ENCODE measurements at regions not wholly inside any gene's neighbourhood (a gene's known extent, or its start where the extent isn't known, plus 50 kb on each side); places are given as distances from the start of the nearest gene placed in this dataset.

DNA sequence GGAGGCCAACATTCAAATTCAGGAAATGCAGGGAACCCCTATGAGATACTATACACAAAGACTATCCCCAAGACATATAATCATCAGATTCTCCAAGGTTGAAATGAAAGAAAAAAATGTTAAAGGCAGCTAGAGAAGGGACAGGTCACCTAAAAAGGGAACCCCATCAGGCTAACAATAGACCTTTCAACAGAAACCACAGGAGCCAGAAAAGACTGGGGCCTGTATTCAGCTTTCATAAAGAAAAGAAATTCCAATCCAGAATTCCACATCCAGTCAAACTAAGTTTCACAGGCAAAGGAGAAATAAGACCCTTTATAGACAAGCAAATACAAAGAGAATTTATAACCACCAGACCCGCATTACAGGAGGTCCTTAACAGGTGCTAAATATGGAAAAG lies 1703.6 kb upstream of the PRR20A start:
- Histone ChIP-seq H3K36me3 (ENCODE audit: control insufficient read depth in 1 of 2, insufficient read depth in 2 of 2, low read length in 1 of 2) (no peaks in the 10 kb centered on the region), H3K4me1 (ENCODE audit: control insufficient read depth in 1 of 2, insufficient read depth in 2 of 2, low read length in 2 of 2) (no peaks in the 10 kb centered on the region), H3K27me3 (ENCODE audit: control insufficient read depth in 1 of 2, insufficient read depth in 2 of 2, low read length in 1 of 2) (no peaks in the 10 kb centered on the region), H3K4me3 (ENCODE audit: low read length in 2 of 2) (no peak overlapping the region), H3K9me3 (ENCODE audit: control insufficient read depth, low read length) (peaks cover 1% of the 10 kb centered on the region), H3K27ac (ENCODE audit: low read depth in 1 of 2, low read length in 2 of 2) (no peak overlapping the region)
- intact Hi-C loops (cut with DNase I): no loop called here
- 0 to 36% methylated on average over 1 of the region's 1 CpG for WGBS, 2 donors
- ATAC-seq (ENCODE audit: low FRiP score) (no peak), DNase-seq (no peak)

GRCh38 chr13:55439450-55439849 lies 1701.3 kb upstream of the PRR20A start:
- H3K9me3 ChIP-seq (ENCODE audit: control insufficient read depth, low read length): peaks cover 1% of the 10 kb centered on the region
- ATAC-seq (ENCODE audit: low FRiP score) (no peak), DNase-seq (no peak)
- no peak overlapping the region for H3K27ac ChIP-seq (ENCODE audit: low read depth in 1 of 2, low read length in 2 of 2)
- intact Hi-C loops (cut with DNase I): no loop called here
- H3K27me3 ChIP-seq (ENCODE audit: control insufficient read depth in 1 of 2, insufficient read depth in 2 of 2, low read length in 1 of 2): no peaks in the 10 kb centered on the region
- H3K36me3 ChIP-seq (ENCODE audit: control insufficient read depth in 1 of 2, insufficient read depth in 2 of 2, low read length in 1 of 2): no peaks in the 10 kb centered on the region
- 0 to 8% methylated on average over 1 of the region's 1 CpG for WGBS, 2 donors
- H3K4me3 ChIP-seq (ENCODE audit: low read length in 2 of 2): no peak overlapping the region
- H3K4me1 ChIP-seq (ENCODE audit: control insufficient read depth in 1 of 2, insufficient read depth in 2 of 2, low read length in 2 of 2): no peaks in the 10 kb centered on the region

DNA sequence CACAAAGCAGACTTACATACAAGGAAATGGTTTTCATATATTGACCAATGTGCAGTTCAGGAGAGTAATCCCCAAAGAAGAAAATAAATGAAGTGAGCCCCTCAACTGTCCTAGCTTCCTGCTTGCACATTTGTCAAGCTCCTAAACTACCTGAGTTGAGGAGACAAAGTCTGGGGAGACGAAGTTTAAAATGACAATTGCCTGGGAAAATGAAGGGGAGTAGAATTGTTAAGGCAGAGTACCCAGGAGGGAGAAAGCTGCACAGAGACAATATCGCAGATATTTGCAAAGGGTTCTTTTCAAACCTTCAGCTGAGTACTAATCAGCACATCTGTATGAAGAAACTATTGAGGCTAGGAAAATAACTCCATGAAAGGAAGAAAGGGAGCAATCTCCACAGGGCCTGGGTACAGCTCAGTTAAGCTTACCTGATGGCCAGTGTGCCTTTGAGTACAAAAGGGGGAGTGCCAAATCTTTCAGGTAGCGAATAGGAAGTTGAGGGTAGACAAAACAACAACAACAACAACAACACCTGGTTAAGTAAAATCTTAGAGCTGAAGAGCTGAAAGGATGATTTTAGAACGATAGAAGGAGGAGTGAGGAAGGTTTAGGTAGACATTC lies 1700.1 kb upstream of the PRR20A start:
- intact Hi-C loops (cut with DNase I): no loop called here
- Histone ChIP-seq H3K9me3 (ENCODE audit: control insufficient read depth, low read length) (no peaks in the 10 kb centered on the region), H3K36me3 (ENCODE audit: control insufficient read depth in 1 of 2, insufficient read depth in 2 of 2, low read length in 1 of 2) (no peaks in the 10 kb centered on the region), H3K4me1 (ENCODE audit: control insufficient read depth in 1 of 2, insufficient read depth in 2 of 2, low read length in 2 of 2) (no peaks in the 10 kb centered on the region), H3K27ac (ENCODE audit: low read depth in 1 of 2, low read length in 2 of 2) (no peak overlapping the region), H3K27me3 (ENCODE audit: control insufficient read depth in 1 of 2, insufficient read depth in 2 of 2, low read length in 1 of 2) (no peaks in the 10 kb centered on the region), H3K4me3 (ENCODE audit: low read length in 2 of 2) (no peak overlapping the region)
- WGBS, 2 donors: 69 to 71% methylated on average over 4 of the region's 4 CpGs
- DNase-seq (no peak), ATAC-seq (ENCODE audit: low FRiP score) (no peak)

GRCh38 chr13:55464222-55464621 lies 1676.5 kb upstream of the PRR20A start:
- intact Hi-C loops (cut with DNase I): no loop called here
- no peak for DNase-seq
- no peaks in the 10 kb centered on the region for H3K27me3 ChIP-seq (ENCODE audit: control insufficient read depth in 1 of 2, insufficient read depth in 2 of 2, low read length in 1 of 2)
- H3K4me3 ChIP-seq (ENCODE audit: low read length in 2 of 2): no peak overlapping the region
- H3K36me3 ChIP-seq (ENCODE audit: control insufficient read depth in 1 of 2, insufficient read depth in 2 of 2, low read length in 1 of 2): no peaks in the 10 kb centered on the region
- no peak overlapping the region for H3K27ac ChIP-seq (ENCODE audit: low read depth in 1 of 2, low read length in 2 of 2)
- ATAC-seq (ENCODE audit: low FRiP score): no peak
- 51 to 62% methylated on average over 3 of the region's 3 CpGs for WGBS, 2 donors
- no peaks in the 10 kb centered on the region for H3K9me3 ChIP-seq (ENCODE audit: control insufficient read depth, low read length)
- H3K4me1 ChIP-seq (ENCODE audit: control insufficient read depth in 1 of 2, insufficient read depth in 2 of 2, low read length in 2 of 2): no peaks in the 10 kb centered on the region

- Histone ChIP-seq H3K4me3 (ENCODE audit: low read length in 2 of 2) (no peak overlapping the region), H3K36me3 (ENCODE audit: control insufficient read depth in 1 of 2, insufficient read depth in 2 of 2, low read length in 1 of 2) (no peaks in the 10 kb centered on the region), H3K27me3 (ENCODE audit: control insufficient read depth in 1 of 2, insufficient read depth in 2 of 2, low read length in 1 of 2) (no peaks in the 10 kb centered on the region), H3K4me1 (ENCODE audit: control insufficient read depth in 1 of 2, insufficient read depth in 2 of 2, low read length in 2 of 2) (no peaks in the 10 kb centered on the region), H3K9me3 (ENCODE audit: control insufficient read depth, low read length) (no peaks in the 10 kb centered on the region), H3K27ac (ENCODE audit: low read depth in 1 of 2, low read length in 2 of 2) (no peak overlapping the region)
- ATAC-seq (ENCODE audit: low FRiP score): no peak
- DNase-seq: no peak
- WGBS, 2 donors: 83 to 84% methylated on average over 2 of the region's 2 CpGs
- intact Hi-C loops (cut with DNase I): no loop called here
Observed at GRCh38 chr13:55467476-55467875, 1673.2 kb upstream of the PRR20A start.

DNA sequence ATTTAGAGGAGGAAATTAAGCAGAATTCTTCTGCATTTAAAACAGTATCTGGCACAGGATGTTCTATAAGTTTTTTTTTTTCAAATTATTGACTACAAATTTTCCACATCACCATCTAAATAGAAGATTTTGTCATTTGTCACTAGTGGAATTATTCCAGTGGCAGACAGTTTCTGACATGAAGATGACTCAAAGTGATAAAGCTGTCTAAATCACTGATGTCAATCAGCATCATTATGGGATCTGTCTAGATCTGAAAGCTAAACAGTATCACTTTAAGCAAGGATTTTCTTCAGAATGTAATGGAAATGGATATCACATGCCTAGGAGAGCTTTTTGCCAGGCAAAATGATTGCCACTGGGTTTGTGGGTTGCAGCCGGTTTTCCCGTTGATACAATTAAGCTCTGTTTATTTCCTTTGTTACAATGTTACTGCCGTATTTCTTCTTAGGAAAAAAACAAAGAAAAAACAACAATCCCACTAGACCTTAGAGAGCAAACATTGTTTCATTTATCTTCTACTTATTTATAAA lies 1657.0 kb upstream of the PRR20A start:
- no peaks in the 10 kb centered on the region for H3K27me3 ChIP-seq (ENCODE audit: control insufficient read depth in 1 of 2, insufficient read depth in 2 of 2, low read length in 1 of 2)
- no peaks in the 10 kb centered on the region for H3K9me3 ChIP-seq (ENCODE audit: control insufficient read depth, low read length)
- no peak overlapping the region for H3K4me3 ChIP-seq (ENCODE audit: low read length in 2 of 2)
- 36 to 55% methylated on average over 3 of the region's 3 CpGs for WGBS, 2 donors
- ATAC-seq (ENCODE audit: low FRiP score) (no peak), DNase-seq (no peak)
- intact Hi-C loops (cut with DNase I): no loop called here
- H3K27ac ChIP-seq (ENCODE audit: low read depth in 1 of 2, low read length in 2 of 2): no peak overlapping the region
- no peaks in the 10 kb centered on the region for H3K36me3 ChIP-seq (ENCODE audit: control insufficient read depth in 1 of 2, insufficient read depth in 2 of 2, low read length in 1 of 2)
- H3K4me1 ChIP-seq (ENCODE audit: control insufficient read depth in 1 of 2, insufficient read depth in 2 of 2, low read length in 2 of 2): no peaks in the 10 kb centered on the region

DNA sequence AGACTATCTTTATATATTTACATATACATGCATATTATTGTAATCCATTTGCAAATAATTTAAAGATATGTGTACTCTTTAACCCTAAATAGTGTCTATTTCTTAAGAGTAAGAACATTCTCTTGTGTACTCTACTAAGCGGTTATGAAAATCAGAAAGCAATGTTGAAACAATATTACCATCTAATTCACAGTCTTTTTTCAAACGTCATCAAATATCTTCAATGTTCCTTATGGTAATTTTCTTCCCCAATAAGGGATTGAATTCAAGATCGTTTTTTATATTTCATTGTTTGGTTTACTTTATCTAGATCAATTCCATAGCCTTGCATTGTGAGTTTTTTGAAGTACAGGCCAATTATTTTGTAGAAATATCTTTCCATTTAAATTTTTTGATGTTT lies 1647.4 kb upstream of the PRR20A start:
- WGBS, 2 donors: 85 to 88% methylated on average over 3 of the region's 3 CpGs
- ATAC-seq (ENCODE audit: low FRiP score): no peak

GRCh38 chr13:55497486-55497885 lies 1643.2 kb upstream of the PRR20A start:
- H3K27me3 ChIP-seq (ENCODE audit: control insufficient read depth in 1 of 2, insufficient read depth in 2 of 2, low read length in 1 of 2): no peaks in the 10 kb centered on the region
- no peak overlapping the region for H3K4me3 ChIP-seq (ENCODE audit: low read length in 2 of 2)
- intact Hi-C loops (cut with DNase I): no loop called here
- ATAC-seq (ENCODE audit: low FRiP score): no peak
- no peak for DNase-seq
- no peak overlapping the region for H3K27ac ChIP-seq (ENCODE audit: low read depth in 1 of 2, low read length in 2 of 2)
- peaks cover 2% of the 10 kb centered on the region for H3K9me3 ChIP-seq (ENCODE audit: control insufficient read depth, low read length)
- no peaks in the 10 kb centered on the region for H3K36me3 ChIP-seq (ENCODE audit: control insufficient read depth in 1 of 2, insufficient read depth in 2 of 2, low read length in 1 of 2)
- WGBS, 2 donors: 23 to 27% methylated on average over 3 of the region's 3 CpGs
- H3K4me1 ChIP-seq (ENCODE audit: control insufficient read depth in 1 of 2, insufficient read depth in 2 of 2, low read length in 2 of 2): no peaks in the 10 kb centered on the region

More for the DNA sequence above, 1647.4 kb upstream of the PRR20A start:
- Histone ChIP-seq H3K36me3 (ENCODE audit: control insufficient read depth in 1 of 2, insufficient read depth in 2 of 2, low read length in 1 of 2) (no peaks in the 10 kb centered on the region), H3K27ac (ENCODE audit: low read depth in 1 of 2, low read length in 2 of 2) (no peak overlapping the region), H3K27me3 (ENCODE audit: control insufficient read depth in 1 of 2, insufficient read depth in 2 of 2, low read length in 1 of 2) (no peaks in the 10 kb centered on the region), H3K4me3 (ENCODE audit: low read length in 2 of 2) (no peak overlapping the region), H3K9me3 (ENCODE audit: control insufficient read depth, low read length) (no peaks in the 10 kb centered on the region), H3K4me1 (ENCODE audit: control insufficient read depth in 1 of 2, insufficient read depth in 2 of 2, low read length in 2 of 2) (no peaks in the 10 kb centered on the region)
- DNase-seq: no peak
- intact Hi-C loops (cut with DNase I): no loop called here

GRCh38 chr13:55500694-55501093 lies 1640.0 kb upstream of the PRR20A start:
- H3K4me1 ChIP-seq (ENCODE audit: control insufficient read depth in 1 of 2, insufficient read depth in 2 of 2, low read length in 2 of 2): no peaks in the 10 kb centered on the region
- no peak for ATAC-seq (ENCODE audit: low FRiP score)

More at GRCh38 chr13:55500694-55501093, 1640.0 kb upstream of the PRR20A start:
- intact Hi-C loops (cut with DNase I): no loop called here
- Histone ChIP-seq H3K36me3 (ENCODE audit: control insufficient read depth in 1 of 2, insufficient read depth in 2 of 2, low read length in 1 of 2) (no peaks in the 10 kb centered on the region), H3K27me3 (ENCODE audit: control insufficient read depth in 1 of 2, insufficient read depth in 2 of 2, low read length in 1 of 2) (no peaks in the 10 kb centered on the region), H3K27ac (ENCODE audit: low read depth in 1 of 2, low read length in 2 of 2) (no peak overlapping the region), H3K4me3 (ENCODE audit: low read length in 2 of 2) (no peak overlapping the region), H3K9me3 (ENCODE audit: control insufficient read depth, low read length) (peaks cover 2% of the 10 kb centered on the region)
- WGBS, 2 donors: 86 to 90% methylated on average over 2 of the region's 2 CpGs
- no peak for DNase-seq

Data from aorta (tissue), 5 donors.